ENCODE measurements at regions not wholly inside any gene's neighbourhood (a gene's known extent, or its start where the extent isn't known, plus 50 kb on each side); places are given as distances from the start of the nearest gene placed in this dataset.

- WGBS: 35% methylated on average over 3 of the region's 3 CpGs
- H3K4me1 ChIP-seq (replicated peaks): no peaks in the 10 kb centered on the region
- H3K9me3 ChIP-seq: no peaks in the 10 kb centered on the region
- no peak for TF ChIP-seq CTCF (IDR thresholded peaks at IDR 0.05)
- no peak for TF ChIP-seq POLR2AphosphoS5 (IDR thresholded peaks at IDR 0.05)
- no peak for TF ChIP-seq POLR2A (IDR thresholded peaks at IDR 0.05)
- intact Hi-C loops (cut with DNase I): no loop called here
- DNase-seq (ENCODE audit: low spot score): no peak
- no peak overlapping the region for H3K4me3 ChIP-seq
- no peaks in the 10 kb centered on the region for H3K27me3 ChIP-seq (replicated peaks; ENCODE audit: insufficient read depth)
- H3K36me3 ChIP-seq: no peaks in the 10 kb centered on the region
- H3K27ac ChIP-seq: no peak overlapping the region
Measured at GRCh38 chr10:130895161-130895560, 416.4 kb downstream of the TCERG1L start.

GRCh38 chr10:130897815-130898214, 413.7 kb downstream of the TCERG1L start:
- DNase-seq (ENCODE audit: low spot score): no peak
- Histone ChIP-seq H3K27me3 (replicated peaks; ENCODE audit: insufficient read depth) (no peaks in the 10 kb centered on the region), H3K4me1 (replicated peaks) (no peaks in the 10 kb centered on the region), H3K4me3 (no peak overlapping the region), H3K36me3 (no peaks in the 10 kb centered on the region), H3K27ac (no peak overlapping the region), H3K9me3 (no peaks in the 10 kb centered on the region)
- WGBS: 88% methylated on average over 5 of the region's 5 CpGs
- TF ChIP-seq POLR2AphosphoS5 (IDR thresholded peaks at IDR 0.05) (no peak), CTCF (IDR thresholded peaks at IDR 0.05) (no peak), POLR2A (IDR thresholded peaks at IDR 0.05) (no peak)
- intact Hi-C loops (cut with DNase I): no loop called here

- Histone ChIP-seq H3K27me3 (replicated peaks; ENCODE audit: insufficient read depth) (no peaks in the 10 kb centered on the region), H3K27ac (no peak overlapping the region), H3K36me3 (no peaks in the 10 kb centered on the region), H3K4me1 (replicated peaks) (no peaks in the 10 kb centered on the region), H3K9me3 (no peaks in the 10 kb centered on the region), H3K4me3 (no peak overlapping the region)
- DNase-seq (ENCODE audit: low spot score): no peak
- TF ChIP-seq CTCF (IDR thresholded peaks at IDR 0.05) (no peak), POLR2AphosphoS5 (IDR thresholded peaks at IDR 0.05) (no peak), POLR2A (IDR thresholded peaks at IDR 0.05) (no peak)
- intact Hi-C loops (cut with DNase I): no loop called here
- 82% methylated on average over 6 of the region's 6 CpGs for WGBS
Measured at GRCh38 chr10:130898381-130898780, 413.1 kb downstream of the TCERG1L start.

- Histone ChIP-seq H3K27ac (no peak overlapping the region), H3K4me3 (no peak overlapping the region), H3K9me3 (no peaks in the 10 kb centered on the region), H3K4me1 (replicated peaks) (no peaks in the 10 kb centered on the region), H3K36me3 (no peaks in the 10 kb centered on the region), H3K27me3 (replicated peaks; ENCODE audit: insufficient read depth) (no peaks in the 10 kb centered on the region)
- intact Hi-C loops (cut with DNase I): no loop called here
- no peak for DNase-seq (ENCODE audit: low spot score)
- 96% methylated on average over 12 of the region's 12 CpGs for WGBS
- TF ChIP-seq POLR2AphosphoS5 (IDR thresholded peaks at IDR 0.05): no peak
- no peak for TF ChIP-seq POLR2A (IDR thresholded peaks at IDR 0.05)
- TF ChIP-seq CTCF (IDR thresholded peaks at IDR 0.05): no peak
Measured at GRCh38 chr10:130899856-130900255, 411.7 kb downstream of the TCERG1L start.

GRCh38 chr10:130900441-130901160, 410.9 kb downstream of the TCERG1L start:
- 83% methylated on average over 14 of the region's 14 CpGs for WGBS
- H3K27me3 ChIP-seq (replicated peaks; ENCODE audit: insufficient read depth): peaks cover 2% of the 10 kb centered on the region
- TF ChIP-seq CTCF (IDR thresholded peaks at IDR 0.05) (no peak), POLR2AphosphoS5 (IDR thresholded peaks at IDR 0.05) (no peak), POLR2A (IDR thresholded peaks at IDR 0.05) (no peak)
- no peaks in the 10 kb centered on the region for H3K4me1 ChIP-seq (replicated peaks)
- no peak for DNase-seq (ENCODE audit: low spot score)
- intact Hi-C loops (cut with DNase I): no loop called here
- H3K9me3 ChIP-seq: no peaks in the 10 kb centered on the region
- H3K27ac ChIP-seq: no peak overlapping the region
- H3K4me3 ChIP-seq: no peak overlapping the region
- no peaks in the 10 kb centered on the region for H3K36me3 ChIP-seq
